NT2/D1 (cell line): ENCODE measurements at regions not wholly inside any gene's neighbourhood (a gene's known extent, or its start where the extent isn't known, plus 50 kb on each side); places are given as distances from the start of the nearest gene placed in this dataset.

Experiments
- DNase-seq: peaks from one replicate; pipeline ENCODE4 v3.0.0-alpha.2; 2011; ENCODE audit warnings: low read depth, low spot score
- H3K27me3 ChIP-seq: 2 replicates; pipeline ENCODE4 v1.6.0; 2011; ENCODE audit warnings: mild to moderate bottlenecking; ENCODE audit not compliant: insufficient read length, insufficient read depth
- H3K36me3 ChIP-seq: 2 replicates; pipeline ENCODE4 v1.6.1; 2011; ENCODE audit warnings: mild to moderate bottlenecking, low read length, mixed read lengths; ENCODE audit not compliant: insufficient read depth, insufficient read length
- H3K4me1 ChIP-seq: 2 replicates; pipeline ENCODE4 v1.5.1; 2011; ENCODE audit not compliant: insufficient read depth, insufficient read length
- H3K4me3 ChIP-seq: 2 replicates; pipeline ENCODE4 v1.5.1; 2011; ENCODE audit warnings: low read depth; ENCODE audit not compliant: insufficient read length
- H3K9ac ChIP-seq: 2 replicates; pipeline ENCODE4 v1.6.0; 2011; ENCODE audit warnings: low read depth; ENCODE audit not compliant: insufficient read length
- H3K9me3 ChIP-seq: 2 replicates; pipeline ENCODE4 v1.5.1; 2011; ENCODE audit warnings: mild to moderate bottlenecking, low read length; ENCODE audit not compliant: insufficient read depth
- SUZ12 ChIP-seq: IDR thresholded peaks from 2 replicates; pipeline ENCODE4 v1.6.1; 2011; ENCODE audit not compliant: insufficient read length, insufficient read depth; ENCODE audit errors: extremely low read depth
- YY1 ChIP-seq: IDR thresholded peaks from 2 replicates; pipeline ENCODE4 v1.6.1; 2011; ENCODE audit not compliant: insufficient read length, insufficient read depth
- ZNF274 ChIP-seq: IDR thresholded peaks from 2 replicates; pipeline ENCODE4 v1.6.1; 2011; ENCODE audit warnings: mild to moderate bottlenecking, low read depth, low read length

DNA sequence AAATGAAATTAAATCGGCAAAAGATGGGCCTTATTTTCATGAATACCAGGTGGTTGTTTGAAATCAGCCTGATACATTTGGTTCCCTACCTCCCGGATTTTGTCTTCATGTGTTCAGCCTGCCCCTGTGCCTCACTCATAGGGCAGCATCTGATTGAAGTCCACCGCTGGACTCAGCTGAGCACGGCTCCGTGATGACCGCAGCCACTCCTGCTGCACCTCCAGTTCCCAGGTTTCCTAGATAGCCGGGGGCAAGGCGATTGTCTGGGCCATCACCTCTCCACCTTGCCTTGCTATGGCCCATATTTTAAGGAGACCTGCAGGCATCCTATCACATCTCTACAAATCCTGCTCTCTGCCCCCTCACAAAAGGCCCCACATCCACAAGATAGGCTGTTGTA, 563.8 kb downstream of the NUF2 start:
- H3K27me3 ChIP-seq, result no peaks in the 10 kb centered on the region
- peaks cover 3% of the 10 kb centered on the region for H3K4me1 ChIP-seq
- H3K36me3 ChIP-seq, result no peaks in the 10 kb centered on the region
- H3K9me3 ChIP-seq, result 0 out of 2 replicates have a peak, but pooled peaks cover 9% of the 10 kb centered on the region
- no peak overlapping the region for H3K4me3 ChIP-seq
- H3K9ac ChIP-seq, result no peak overlapping the region
- DNase-seq, result no peak
- TF ChIP-seq YY1 (no peak), SUZ12 (no peak), ZNF274 (no peak)

DNA sequence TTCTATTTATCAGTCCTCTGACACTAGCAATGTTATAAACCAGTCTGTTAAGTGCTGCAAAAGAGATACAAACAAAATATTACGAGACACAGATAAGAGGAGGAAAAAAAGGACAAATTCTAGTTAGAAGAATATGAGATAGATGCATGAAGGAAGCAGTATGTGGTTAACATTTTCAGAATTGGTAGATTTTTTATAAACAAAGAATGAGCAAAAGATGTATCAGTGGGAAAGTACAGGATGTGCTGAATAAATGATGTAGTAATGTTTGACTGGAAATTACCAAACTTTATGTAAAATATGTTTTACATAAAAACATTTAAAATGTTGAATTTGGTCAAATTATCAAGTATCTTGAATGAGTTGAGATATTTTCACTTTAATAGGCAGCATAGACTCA, 574.2 kb downstream of the NUF2 start:
- Histone ChIP-seq H3K36me3 (no peaks in the 10 kb centered on the region), H3K4me1 (no peaks in the 10 kb centered on the region), H3K27me3 (no peaks in the 10 kb centered on the region), H3K4me3 (no peak overlapping the region), H3K9me3 (no peaks in the 10 kb centered on the region), H3K9ac (no peak overlapping the region)
- no peak for DNase-seq
- TF ChIP-seq SUZ12 (no peak), YY1 (no peak), ZNF274 (no peak)

DNA sequence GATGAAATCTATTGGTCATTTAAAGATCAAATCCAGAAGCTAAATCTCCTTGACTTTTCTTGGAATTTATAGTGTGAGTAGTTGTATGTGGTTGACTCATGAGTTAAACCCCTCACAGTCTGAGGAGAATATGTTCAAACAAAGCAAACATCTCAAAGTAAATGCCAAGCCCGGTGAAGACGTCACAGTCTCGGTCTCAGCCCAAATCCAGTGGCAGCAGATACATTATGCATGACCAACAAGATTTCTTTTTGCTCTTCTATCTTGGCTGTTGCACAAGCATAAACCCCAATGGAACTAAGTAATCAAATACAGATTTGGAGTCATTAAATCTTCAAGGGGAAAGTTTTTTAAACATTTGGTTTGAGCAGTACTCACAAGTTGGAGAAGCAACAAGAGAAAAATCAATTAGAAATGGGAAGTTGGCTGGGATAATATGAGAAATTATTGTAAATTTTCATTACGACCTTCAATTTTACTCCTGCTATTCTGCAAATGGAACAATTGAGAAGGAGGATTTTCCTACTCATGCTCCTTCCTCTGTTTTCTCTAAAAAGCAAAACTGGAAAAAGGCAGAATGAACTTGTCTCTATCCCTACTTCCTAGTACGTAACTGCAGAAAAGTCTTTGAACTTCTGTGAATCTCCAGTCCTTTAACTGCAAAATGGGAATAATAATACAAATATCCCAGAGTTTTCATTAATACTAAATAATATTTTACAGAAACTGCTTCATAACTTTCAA, 575.8 kb downstream of the NUF2 start:
- Histone ChIP-seq H3K9me3 (no peaks in the 10 kb centered on the region), H3K4me3 (no peak overlapping the region), H3K4me1 (no peaks in the 10 kb centered on the region), H3K9ac (no peak overlapping the region), H3K27me3 (no peaks in the 10 kb centered on the region), H3K36me3 (no peaks in the 10 kb centered on the region)
- DNase-seq, result no peak
- TF ChIP-seq SUZ12 (no peak), YY1 (no peak), ZNF274 (no peak)

DNA sequence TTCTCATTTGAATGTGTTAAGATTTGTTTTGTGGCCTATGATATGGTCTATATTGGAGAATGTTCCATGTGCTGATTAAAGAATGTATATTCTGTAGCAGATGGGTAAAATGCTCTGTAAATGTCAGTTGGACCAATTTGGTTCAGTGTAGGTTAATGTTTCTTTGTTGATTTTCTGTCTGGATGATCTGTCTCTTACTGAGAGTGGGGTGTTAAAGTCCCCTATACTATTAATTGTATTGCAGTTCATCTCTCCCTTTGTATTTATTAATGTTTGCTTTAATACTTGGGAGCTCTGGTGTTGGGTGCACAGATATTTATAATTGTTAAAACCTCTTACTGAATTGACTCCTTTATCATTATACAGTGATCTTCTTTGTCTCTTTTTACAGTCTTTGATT, 584.5 kb downstream of the NUF2 start:
- no peak overlapping the region for H3K9ac ChIP-seq
- no peak for TF ChIP-seq YY1
- TF ChIP-seq SUZ12, result no peak
- TF ChIP-seq ZNF274, result no peak
- no peak for DNase-seq
- H3K4me3 ChIP-seq, result no peak overlapping the region
- no peaks in the 10 kb centered on the region for H3K36me3 ChIP-seq
- H3K27me3 ChIP-seq, result no peaks in the 10 kb centered on the region
- no peaks in the 10 kb centered on the region for H3K4me1 ChIP-seq
- no peaks in the 10 kb centered on the region for H3K9me3 ChIP-seq

DNA sequence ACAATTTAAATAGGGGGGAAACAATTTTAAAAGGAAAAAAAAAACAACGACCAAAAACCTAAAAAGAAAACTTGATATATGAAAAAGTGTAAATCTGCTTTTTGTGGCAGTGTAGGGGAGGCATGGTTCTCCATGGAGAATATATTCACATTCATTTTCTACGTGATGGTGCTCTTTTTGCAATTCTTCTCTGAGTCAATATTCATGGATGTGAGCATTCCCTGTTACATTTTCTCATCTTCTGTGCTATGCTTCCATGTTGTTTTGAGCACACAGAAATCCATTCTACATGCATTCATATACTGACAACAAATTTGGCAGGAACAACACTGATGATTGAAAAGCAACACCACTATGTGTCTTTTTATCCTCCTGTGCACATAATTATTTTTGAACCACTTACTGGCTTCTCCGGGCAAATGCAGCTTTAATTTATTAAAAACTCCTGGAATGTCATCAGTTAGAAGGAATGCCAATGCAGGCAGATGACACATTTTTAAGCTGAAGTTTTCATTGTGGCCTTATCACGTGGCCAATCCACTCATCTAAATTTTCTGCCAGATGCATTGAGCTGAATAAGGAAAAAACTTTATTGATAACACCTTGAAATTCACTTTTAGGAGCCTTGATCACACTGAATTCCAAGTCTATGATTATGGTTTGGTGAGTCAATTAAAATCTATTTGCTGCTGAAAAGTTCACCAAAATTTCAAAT, 590.6 kb downstream of the NUF2 start:
- Histone ChIP-seq H3K27me3 (no peaks in the 10 kb centered on the region), H3K9me3 (no peaks in the 10 kb centered on the region), H3K4me1 (no peaks in the 10 kb centered on the region), H3K36me3 (no peaks in the 10 kb centered on the region), H3K4me3 (no peak overlapping the region), H3K9ac (no peak overlapping the region)
- DNase-seq, result no peak
- TF ChIP-seq YY1 (no peak), ZNF274 (no peak), SUZ12 (no peak)

DNA sequence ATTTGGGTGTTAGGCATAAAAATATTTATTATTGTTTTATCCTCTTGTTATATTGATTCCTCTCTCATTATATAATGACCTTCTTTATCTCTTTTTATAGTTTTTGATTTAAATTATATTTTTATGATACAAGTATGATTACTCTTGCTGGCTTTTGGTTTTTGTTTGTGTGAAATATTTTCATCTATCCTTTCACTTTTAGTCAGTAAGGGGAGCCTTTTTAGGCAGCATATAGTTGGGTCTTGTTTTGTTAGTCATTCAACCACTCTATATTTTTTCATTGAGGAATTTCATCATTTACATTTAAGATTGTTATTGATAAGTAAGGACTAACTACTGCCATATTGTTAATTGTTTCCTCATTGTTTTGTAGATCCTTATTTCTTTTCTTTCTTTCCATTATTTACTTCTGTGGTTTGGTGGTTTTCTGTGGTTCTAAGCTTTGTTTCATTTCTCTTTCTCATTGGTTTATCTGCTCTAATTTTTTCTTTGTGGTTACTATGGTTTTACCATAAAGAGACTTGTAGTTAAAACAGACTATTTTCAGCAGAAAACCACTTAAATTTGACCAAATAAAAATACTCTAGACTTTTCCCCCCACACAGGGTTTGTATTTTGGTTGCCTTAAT, 593.1 kb downstream of the NUF2 start:
- no peak overlapping the region for H3K4me3 ChIP-seq
- TF ChIP-seq YY1 (no peak), ZNF274 (no peak), SUZ12 (no peak)
- H3K27me3 ChIP-seq, result no peaks in the 10 kb centered on the region
- no peaks in the 10 kb centered on the region for H3K4me1 ChIP-seq
- H3K9ac ChIP-seq, result no peak overlapping the region
- no peaks in the 10 kb centered on the region for H3K36me3 ChIP-seq
- no peak for DNase-seq
- no peaks in the 10 kb centered on the region for H3K9me3 ChIP-seq

DNA sequence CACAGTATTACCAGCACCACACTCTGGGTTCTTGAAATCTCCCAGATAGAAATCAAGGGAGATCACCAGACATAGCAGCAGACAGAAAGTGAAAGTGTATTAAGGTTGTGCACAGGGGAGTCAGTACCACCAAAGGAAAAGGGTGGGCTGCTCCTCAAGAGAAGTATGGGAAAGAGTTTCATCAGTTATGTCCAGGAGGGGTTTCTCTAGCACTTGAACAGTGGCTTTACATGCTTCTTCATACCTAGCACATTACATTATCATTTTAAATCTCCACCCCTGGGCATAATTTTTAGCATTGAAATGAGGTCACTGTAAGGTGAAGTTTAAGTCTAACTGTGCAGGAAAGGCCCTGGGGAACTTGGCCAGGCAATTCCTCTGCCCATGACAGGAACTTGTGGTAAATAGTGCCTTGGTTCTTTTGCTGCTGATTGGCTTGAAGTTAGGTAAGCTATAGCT, 601.0 kb downstream of the NUF2 start:
- no peak overlapping the region for H3K9ac ChIP-seq
- H3K4me1 ChIP-seq, result no peaks in the 10 kb centered on the region
- no peaks in the 10 kb centered on the region for H3K36me3 ChIP-seq
- no peaks in the 10 kb centered on the region for H3K9me3 ChIP-seq
- H3K4me3 ChIP-seq, result no peak overlapping the region
- TF ChIP-seq YY1 (no peak), SUZ12 (no peak), ZNF274 (no peak)
- H3K27me3 ChIP-seq, result no peaks in the 10 kb centered on the region
- DNase-seq, result no peak
